GM19025 (cell line): ENCODE measurements at regions not wholly inside any gene's neighbourhood (a gene's known extent, or its start where the extent isn't known, plus 50 kb on each side); places are given as distances from the start of the nearest gene placed in this dataset.

Experiments used
- ATAC-seq: cut with Tn5 transposase; IDR thresholded peaks from one replicate; pipeline ENCODE4 v1.9.1; 2021; ENCODE audit warnings: mild to moderate bottlenecking, low read depth, moderate library complexity; ENCODE audit not compliant: unreplicated experiment

GRCh38 chr4:56286763-56287162 is 100.5 kb downstream of the AASDH start:
- ATAC-seq: no peak

DNA sequence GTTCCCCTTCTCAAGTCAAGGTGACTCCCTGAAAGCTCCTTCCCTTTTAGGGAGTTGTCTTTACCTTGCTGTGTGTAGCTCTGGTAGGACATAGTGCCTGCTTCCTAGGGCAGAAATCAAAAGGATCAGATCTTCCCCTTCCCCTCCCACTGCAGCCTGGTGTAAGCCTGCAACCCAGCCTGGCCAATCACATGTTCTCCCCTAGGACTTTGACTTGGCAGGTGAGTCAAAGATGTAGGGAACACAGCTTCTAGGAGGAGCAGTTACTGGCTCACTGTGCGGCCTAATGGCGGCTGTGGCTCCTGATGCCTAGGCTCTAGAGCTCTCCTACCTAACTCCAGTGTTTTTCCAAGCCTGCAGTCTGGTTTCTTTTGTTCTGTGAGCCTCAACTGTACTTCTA is 103.9 kb downstream of the AASDH start:
- no peak for ATAC-seq

DNA sequence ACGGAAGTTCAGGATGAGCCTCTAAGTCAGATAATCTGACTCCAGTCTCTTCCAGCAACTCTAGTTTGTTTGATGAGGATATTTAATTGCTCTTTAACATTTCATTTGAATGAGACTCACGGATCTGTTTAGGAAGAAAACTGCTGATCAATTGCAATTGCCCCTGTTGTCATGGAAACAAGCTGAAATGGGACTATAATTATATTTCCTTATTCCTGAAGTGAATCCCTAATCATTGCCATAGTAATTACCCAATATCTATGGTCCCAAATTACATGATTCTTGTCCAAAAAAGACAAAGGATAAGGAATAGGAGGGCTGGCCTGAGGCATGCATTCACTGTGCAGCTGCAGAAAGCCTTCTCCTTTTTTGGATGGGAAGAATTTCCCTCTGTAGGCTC is 105.3 kb downstream of the AASDH start:
- ATAC-seq: no peak

DNA sequence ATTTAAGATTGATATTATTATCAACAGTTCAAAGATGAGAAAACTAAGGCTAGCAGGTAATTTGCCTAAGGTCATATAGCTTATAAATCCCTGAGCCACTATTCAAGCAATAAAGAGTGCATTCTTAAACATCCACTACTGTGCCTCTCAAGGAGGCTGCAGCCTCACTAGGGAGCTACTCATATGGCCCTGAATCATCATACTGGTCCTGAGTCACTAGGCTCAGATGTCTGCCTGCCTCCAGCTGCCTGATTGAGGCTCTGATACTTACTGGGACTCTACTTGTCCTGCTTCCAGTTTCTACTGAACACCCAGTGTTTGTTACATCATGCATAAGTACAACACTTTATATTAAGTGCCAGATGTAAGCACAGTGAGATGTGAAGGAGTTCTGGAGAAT is 110.7 kb downstream of the AASDH start:
- no peak for ATAC-seq

DNA sequence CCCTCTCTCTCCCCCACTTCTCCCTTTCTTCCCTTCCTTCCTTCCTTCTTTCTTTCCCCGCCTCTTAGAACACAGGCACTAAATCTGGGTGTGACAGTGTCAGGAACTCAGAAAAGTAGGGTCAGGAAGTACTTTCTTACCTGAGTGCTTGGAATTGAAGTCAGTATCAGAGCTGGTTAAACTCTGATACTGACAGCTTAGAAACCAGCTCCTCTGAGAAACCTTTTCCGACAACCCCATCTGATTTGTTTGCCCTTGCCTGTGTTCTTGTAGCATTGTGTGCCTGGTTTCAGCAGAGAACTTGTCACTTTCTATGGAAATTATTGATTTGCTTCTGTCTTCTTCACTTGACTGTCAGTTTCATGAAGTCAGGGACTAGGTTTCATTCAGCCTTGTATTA is 113.9 kb downstream of the AASDH start:
- ATAC-seq: no peak

DNA sequence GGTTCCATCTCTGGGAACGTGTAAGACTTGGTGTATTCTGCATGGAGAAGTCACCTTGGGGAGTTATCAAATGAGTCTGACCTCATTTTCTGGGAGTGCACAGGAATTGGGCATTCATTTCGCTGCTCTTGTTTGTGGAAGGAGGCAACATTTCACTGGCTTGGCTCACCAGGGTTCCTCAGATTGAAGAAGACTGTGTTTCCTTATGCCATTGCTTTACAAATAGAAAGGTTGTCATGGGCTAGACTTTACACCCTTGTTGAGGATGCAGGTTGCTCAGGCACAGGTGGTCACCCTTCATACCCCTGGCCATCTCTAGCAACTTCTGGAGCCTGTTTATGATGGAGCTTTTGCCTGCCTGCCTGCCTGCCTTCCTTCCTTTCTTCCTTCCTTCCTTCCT is 114.4 kb downstream of the AASDH start:
- ATAC-seq: no peak

- ATAC-seq: no peak
These were observed 115.3 kb downstream of the AASDH start for GRCh38 chr4:56272003-56272402.

GRCh38 chr4:56271131-56271530 is 116.2 kb downstream of the AASDH start:
- ATAC-seq: no peak

DNA sequence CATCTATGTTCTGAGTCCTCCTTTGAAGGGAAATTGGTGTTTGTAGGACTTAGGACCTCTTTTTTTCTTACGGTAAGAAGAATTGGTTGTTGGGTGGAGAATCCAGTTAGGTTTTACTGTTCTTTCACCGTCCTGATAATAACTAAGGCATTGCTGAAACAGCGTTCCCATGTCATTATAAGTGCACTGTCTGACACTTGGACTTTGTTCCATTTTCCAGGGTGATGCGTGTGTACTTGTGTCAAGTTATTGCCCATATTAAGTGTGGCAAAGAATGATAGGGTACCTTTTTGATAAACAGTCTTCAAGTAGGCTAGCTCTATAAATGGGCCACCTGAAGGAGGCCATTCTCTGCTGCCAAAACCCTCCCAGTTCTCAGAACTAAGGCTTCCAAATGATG is 119.7 kb downstream of the AASDH start:
- no peak for ATAC-seq

DNA sequence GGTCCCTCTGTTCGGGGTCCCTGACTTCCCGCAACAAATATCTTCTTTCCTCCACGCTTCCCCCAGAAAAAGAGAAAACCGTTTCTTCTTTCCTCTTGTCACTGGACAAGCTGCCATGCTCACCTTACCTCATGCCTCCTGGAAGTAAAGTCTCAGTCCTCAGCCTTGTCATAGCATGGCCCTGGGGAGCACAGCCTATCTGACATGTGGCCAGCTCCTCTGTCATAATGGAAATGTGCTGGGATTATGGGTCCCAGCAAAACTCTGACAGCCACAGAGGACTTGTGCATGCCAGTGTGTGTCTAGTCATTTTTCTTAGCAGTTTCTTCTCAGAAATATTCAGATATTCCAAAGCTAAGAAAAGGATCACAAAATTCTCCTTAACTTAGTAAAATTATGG is 122.4 kb downstream of the AASDH start:
- no peak for ATAC-seq

DNA sequence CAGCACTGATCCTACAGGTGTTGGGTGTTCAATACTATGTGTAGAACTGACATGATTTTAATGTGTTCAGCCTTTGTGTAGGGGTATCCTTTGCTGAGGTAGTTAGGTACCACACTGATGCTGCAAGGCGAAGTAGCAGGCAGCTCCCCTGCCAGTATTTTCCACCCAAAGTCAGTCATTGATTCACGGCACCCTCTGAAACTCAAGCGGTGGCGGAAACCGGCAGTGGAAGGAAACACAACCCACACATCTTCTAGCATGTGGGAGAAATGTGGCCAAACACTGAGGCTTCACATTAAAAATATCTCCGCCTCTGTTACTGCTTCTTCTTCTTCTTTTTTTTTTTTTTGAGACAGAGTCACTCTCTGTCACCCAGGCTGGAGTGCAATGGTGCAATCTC is 126.3 kb downstream of the AASDH start:
- ATAC-seq: no peak

DNA sequence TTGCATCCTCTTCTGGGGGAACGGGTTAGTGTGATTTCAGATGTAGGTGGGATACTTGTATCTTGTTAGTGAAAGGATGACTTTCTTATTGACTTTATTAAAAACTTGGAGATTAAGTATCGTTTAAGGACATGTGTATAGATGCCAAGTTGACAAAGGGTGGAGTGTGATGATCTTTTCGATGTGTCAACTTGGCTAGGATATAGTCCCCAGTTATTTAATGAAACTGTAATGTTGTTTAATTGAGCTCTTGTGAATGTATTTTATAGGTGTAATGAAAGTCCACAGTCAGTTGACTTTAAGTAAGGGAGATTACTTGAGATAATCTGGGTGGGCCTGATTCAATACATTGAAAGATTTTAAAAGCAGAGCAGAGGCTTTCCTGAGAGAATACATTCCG is 127.0 kb downstream of the AASDH start:
- ATAC-seq: no peak

- no peak for ATAC-seq
These were observed 127.6 kb downstream of the AASDH start for GRCh38 chr4:56259655-56260054.

DNA sequence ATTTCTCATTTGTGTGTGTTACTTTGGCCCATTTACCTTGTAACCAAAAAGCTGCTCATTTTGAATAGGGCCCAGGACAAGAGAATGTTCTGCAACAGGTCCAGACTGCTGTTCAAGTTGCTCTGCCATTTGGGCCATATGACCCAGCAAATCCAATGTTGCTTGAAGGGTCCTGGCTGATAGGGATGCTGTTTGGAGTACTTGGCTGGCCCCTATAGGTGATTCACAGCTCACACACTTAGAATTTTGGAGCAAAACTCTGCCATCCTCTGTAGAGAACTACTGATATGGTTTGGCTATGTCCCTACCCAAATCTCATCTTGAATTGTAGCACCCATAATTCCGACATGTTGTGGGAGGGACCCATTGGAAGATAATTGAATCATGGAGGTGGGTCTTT is 131.5 kb downstream of the AASDH start:
- ATAC-seq: no peak

DNA sequence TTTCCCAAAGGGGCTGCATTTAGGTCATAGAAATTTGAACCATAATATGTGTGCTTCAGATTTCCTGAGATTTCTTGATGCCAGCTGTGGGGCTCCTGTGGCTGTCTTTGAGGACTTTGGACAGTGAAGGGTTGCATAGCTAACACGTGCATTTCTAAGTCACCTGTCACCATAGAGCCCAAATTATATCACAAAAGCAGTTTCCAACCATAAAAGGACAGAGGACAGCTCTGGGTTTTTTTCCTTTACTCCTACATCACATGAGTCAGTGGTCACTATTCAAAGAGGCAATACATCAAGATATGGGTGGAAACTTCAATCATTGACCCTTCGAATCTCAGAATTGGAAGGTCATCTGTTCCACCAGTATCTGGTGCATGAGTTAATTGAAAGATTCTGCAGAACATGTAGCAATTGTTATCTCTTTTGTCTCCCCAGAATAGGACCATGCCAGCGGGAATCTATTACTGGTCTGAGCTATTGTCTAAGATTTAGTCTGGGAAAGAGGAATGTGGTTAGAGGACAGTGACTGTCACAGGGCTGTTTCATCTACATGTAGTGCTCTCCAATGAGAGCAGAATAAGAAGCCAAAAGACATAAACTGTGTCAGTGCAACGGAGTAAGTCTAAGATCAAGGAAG is 133.5 kb downstream of the AASDH start:
- ATAC-seq: no peak

DNA sequence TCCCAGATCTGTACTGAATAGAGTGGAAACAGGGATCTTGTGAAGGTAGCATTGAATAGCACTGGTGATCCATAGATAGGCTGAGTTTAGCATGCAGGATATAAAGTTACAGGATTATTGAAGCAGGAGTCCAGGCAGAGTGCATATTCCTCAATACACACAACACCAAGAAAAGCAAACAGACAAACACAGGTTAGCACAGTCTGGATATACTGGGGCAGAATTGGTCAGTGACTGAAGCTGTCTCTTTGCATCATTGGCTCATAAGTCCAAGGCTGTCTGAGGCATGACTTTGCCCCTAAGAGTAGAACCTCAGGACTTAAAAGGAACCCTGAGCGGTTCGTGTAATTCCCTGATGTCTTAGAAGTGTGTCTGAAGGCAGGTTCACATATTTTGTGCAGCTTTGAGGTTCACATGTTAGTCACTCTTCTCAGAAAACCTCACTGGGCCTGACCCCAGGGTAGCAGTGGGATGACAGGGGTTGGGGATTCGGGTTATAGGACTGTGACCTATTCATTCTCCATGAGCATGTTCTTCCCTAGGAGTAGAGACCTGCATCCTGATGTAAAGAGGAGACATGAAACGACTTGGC is 134.6 kb downstream of the AASDH start:
- ATAC-seq: no peak

- ATAC-seq: no peak
These were observed 135.7 kb downstream of the AASDH start for GRCh38 chr4:56251556-56251955.

DNA sequence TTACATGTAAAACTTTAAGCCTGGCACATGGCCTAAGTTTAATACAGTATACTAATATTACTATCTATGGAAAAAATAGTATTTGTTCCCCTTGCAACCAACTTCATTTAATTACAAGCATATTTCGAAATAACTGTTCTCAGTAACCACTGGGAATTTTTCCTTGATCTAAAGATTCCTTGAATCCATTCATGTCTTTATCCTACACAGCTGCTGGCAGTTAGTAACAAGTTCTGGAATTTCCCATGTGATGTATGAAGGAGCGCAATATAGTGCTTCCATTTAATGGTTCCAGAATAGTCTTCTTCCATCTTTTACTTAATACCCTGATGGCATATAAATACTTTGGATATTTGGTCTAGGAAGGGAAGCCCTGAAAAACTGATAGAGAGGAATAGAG is 136.5 kb downstream of the AASDH start:
- no peak for ATAC-seq

DNA sequence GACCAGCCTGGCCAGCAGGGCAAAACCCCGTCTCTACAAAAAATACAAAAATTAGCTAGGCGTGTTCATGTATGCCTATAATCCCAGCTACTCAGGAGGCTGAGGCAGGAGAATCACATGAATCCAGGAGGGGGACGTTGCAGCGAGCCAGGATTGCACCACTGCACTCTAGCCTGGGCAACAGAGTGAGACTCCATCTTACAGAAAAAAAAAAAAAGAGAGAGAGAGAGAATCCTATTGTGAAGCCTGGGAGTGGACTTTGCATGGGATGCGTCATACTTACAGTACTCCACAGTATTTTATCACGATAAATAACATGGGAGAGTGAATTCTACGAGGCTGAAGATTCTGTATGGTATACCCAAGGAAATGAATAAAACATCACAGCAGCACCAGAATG is 139.6 kb downstream of the AASDH start:
- no peak for ATAC-seq

GRCh38 chr4:56246233-56246610 is 141.1 kb downstream of the AASDH start:
- ATAC-seq: no peak

- ATAC-seq: no peak
These were observed 141.6 kb downstream of the AASDH start for GRCh38 chr4:56245547-56246232.

DNA sequence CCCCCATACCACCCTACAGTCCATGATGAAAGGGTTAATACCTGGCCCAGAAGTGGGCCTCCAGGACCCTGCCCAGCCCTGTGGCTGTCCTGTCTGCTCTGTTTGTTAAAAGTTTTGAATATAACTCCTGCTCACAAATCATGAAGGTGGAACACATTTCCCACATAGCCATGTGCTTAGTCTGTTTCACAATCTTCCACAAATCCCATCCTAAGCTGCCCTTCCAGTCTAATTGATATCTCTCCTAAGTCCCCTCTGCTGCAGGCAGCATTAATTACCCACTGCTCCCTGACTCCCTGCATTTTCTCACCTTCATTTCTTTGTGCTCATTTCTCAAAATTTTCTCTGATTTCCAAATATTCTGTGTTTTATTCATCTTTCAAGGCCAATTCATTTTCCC is 142.6 kb downstream of the AASDH start:
- ATAC-seq: no peak
